ENCODE measurements at regions not wholly inside any gene's neighbourhood (a gene's known extent, or its start where the extent isn't known, plus 50 kb on each side); places are given as distances from the start of the nearest gene placed in this dataset.

DNA sequence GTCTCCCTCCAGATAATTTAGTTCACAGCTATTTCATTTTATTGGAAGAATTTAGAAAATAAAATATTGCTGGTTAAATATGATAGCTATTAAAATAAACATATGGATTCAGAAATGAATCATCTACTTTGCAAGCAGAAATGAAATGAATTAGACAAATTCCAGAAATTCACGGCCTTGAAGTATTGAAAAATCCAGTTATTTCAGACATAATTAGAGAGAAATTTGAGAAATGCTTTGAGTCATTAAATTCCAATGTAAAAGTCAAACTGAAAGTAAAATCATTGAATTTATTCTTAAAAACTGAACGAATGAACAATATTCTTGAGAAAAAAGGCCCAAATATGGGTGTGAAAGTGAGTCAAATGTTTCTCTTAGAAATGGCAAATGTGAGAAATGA is 632.6 kb upstream of the EDIL3 start:
- TF ChIP-seq, protein P1, sequence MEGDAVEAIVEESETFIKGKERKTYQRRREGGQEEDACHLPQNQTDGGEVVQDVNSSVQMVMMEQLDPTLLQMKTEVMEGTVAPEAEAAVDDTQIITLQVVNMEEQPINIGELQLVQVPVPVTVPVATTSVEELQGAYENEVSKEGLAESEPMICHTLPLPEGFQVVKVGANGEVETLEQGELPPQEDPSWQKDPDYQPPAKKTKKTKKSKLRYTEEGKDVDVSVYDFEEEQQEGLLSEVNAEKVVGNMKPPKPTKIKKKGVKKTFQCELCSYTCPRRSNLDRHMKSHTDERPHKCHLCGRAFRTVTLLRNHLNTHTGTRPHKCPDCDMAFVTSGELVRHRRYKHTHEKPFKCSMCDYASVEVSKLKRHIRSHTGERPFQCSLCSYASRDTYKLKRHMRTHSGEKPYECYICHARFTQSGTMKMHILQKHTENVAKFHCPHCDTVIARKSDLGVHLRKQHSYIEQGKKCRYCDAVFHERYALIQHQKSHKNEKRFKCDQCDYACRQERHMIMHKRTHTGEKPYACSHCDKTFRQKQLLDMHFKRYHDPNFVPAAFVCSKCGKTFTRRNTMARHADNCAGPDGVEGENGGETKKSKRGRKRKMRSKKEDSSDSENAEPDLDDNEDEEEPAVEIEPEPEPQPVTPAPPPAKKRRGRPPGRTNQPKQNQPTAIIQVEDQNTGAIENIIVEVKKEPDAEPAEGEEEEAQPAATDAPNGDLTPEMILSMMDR (IDR thresholded peaks at IDR 0.05; ENCODE audit: extremely low read depth, missing control alignments) = no peak
- DNase-seq (ENCODE audit: low spot score) = no peak

DNA sequence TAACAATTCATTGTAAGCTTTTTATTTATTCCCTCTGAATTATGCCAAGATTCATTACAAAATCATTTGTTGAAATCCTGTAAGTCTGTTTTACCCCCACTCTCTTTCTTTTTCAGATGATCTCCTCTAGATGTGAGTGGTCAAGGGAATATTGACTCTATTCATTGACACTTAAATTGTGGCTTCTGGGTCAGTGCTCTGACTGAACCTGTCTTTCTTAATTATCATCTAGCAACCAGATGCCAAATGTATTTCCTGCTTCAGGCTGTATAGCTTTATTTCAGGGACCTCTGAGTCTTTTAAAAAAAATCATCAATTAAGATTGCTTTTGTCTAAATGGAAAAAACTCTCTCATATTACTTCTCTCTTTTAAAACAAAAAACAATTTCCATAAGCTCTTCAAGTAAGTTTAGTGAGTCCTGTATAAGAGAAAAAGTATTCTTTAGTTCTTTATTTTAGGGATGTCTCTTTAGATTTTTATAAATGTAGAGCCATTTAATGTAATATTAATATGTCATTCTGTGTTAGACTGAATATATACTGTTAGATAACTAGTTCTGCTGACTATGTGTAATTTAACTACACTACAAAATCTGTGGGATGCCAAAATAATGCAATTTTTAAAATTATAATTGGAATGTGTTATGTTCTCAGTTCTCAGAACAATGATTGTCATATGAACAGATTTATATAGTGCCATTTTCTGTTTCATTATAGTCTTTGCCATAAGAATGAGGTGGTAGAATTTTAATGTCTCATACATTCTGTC is 645.8 kb upstream of the EDIL3 start:
- no peak for DNase-seq (ENCODE audit: low spot score)
- TF ChIP-seq, protein P1 (IDR thresholded peaks at IDR 0.05; ENCODE audit: extremely low read depth, missing control alignments) = no peak

DNA sequence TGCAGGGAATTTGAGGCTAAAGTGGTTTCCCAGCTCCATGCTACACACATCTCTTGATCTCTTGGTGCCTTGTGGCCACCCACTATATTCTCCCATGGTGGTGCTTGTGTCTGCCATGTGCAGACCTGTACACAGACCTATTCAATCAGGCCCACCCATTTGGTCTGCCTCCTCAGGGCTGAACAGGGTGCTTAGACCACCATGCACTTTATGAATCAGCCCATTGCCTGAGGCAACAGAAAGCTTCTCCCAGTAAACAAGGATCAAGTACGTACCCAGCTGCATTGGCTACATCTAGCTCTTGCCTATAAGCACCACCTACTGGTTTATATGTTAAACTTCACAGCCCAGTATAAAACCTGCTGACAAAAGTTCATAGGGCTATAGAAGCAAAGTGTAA is 664.3 kb upstream of the EDIL3 start:
- no peak for DNase-seq (ENCODE audit: low spot score)
- TF ChIP-seq, protein P1 (IDR thresholded peaks at IDR 0.05; ENCODE audit: extremely low read depth, missing control alignments) = no peak

DNA sequence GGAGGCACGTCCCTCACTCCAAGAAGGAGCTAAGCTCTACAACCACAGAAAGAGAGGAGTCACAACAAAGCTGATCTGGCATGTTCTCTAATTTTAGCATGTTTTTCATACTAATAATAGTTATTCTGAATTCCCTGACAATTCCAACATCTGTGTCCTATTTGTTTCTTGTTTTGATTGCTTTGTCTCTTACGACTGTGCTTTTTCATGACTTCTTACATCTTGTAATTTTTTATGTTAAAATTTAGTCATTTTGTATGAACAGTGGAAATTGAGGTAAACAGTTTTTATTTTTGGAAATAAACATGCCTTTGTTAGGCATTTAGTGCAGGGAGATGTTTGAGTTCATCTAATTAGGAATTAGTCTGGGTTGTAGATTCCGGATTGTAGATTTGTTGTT is 668.1 kb upstream of the EDIL3 start:
- TF ChIP-seq, protein P1 (IDR thresholded peaks at IDR 0.05; ENCODE audit: extremely low read depth, missing control alignments) = no peak
- DNase-seq (ENCODE audit: low spot score) = no peak

DNA sequence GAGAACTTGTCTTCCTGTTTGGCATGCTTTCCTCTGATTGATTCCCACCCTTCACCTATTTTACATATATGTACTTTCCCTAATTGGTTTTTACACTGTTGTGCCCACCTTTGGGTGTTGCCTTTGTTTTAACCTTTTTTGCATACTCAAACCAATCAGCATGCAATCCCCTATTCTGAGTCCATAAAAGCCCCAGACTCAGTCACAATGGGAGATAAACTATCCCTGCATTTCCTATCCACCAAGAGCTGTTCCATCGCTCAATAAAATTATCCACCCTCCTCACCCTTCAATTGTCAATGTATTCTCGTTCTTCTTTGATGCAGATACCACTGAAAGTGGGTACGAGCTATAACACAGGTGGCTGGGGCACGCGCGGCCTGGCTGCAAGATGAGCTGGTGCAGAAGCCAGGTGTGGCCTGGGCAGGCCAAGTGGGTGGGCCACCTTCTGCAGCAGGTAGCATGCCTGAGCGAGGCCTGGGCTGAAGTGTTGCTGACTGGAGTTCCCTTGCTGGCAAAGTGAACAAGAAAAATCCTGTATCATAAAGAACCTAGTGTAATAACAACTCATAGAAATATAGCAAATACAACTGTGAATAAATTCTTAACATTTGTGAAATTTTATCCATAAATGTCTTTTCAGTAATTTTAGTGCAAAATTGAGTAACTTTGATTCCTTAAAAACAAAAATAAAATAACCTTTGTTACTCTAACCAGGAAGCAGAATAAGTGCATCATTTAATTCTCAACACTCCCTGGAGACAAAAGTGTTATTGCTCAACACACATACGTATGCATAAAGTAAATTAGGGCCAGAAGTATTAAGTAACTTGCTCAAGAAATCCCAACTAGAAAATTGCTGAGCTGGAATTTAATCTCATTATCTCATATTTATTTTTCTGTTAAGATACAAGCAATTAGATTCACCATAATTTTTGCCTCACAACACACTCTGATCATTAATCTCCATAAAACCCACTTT is 685.3 kb upstream of the EDIL3 start:
- TF ChIP-seq, protein P1 (IDR thresholded peaks at IDR 0.05; ENCODE audit: extremely low read depth, missing control alignments) = no peak
- no peak for DNase-seq (ENCODE audit: low spot score)

DNA sequence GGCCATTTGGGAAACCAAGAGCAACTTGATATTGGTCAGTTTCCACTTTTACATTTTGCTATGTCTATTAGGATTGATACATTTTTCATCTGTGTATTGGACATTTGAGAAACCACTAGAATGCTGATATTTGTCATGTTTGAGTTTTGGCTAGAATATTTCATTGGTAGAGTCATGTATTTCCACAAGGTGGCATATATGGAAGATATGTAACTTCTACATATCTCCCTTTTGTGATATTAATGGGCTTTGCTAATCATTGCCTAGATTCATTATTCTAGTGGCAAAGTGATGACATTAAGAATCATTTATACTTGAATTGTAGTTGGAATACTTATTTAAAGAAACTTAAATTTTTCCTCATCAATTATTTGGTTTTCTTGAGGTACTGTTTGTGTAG is 692.9 kb upstream of the EDIL3 start:
- DNase-seq (ENCODE audit: low spot score) = no peak

More for the DNA sequence above, 692.9 kb upstream of the EDIL3 start:
- TF ChIP-seq, protein P1 (IDR thresholded peaks at IDR 0.05; ENCODE audit: extremely low read depth, missing control alignments) = no peak
